ENCODE measurements at regions not wholly inside any gene's neighbourhood (a gene's known extent, or its start where the extent isn't known, plus 50 kb on each side); places are given as distances from the start of the nearest gene placed in this dataset.

DNA sequence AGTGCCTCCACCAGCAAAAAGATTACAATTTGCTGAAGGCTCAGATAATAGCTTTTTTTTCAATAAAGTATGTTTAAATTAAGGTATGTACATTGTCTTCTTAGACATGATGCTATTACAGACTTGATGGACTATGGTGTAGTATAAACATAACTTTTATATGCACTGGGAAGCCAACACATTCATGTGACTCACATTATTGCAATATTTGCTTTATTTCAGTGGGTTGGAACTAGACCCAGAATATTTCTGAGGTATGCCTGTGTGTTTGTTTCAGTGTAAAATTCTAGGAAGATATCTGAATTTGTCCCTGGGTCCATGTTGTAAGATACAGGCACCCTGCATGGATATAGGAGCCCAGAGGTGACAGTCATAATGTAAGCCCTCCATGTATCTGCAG is 120.0 kb upstream of the BDNF start:
- ChIA-PET RAD21 (ENCODE audit: unreplicated experiment) (no interaction called here), POLR2A (no interaction called here), CTCF (no interaction called here), SMC1A (ENCODE audit: uncharacterized antibody, unreplicated experiment) (no interaction called here)
- DNase-seq (ENCODE audit: low read depth, low spot score): no peak
- Histone ChIP-seq H3K4me1 (ENCODE audit: control insufficient read depth, insufficient read depth, low read length) (no peaks in the 10 kb centered on the region), H4K20me1 (ENCODE audit: control insufficient read depth, insufficient read depth) (no peaks in the 10 kb centered on the region), H3K79me2 (ENCODE audit: control insufficient read depth, insufficient read depth, low read length) (no peaks in the 10 kb centered on the region), H3K27ac (ENCODE audit: control insufficient read depth, insufficient read depth) (no peak overlapping the region), H3K27me3 (replicated peaks in 1 of 2; ENCODE audit: control insufficient read depth in 2 of 2, insufficient read depth in 2 of 2, low read length in 1 of 2) (no peaks in the 10 kb centered on the region), H3K9me3 (replicated peaks; ENCODE audit: control insufficient read depth, insufficient read depth, low read length) (no peaks in the 10 kb centered on the region), H2AFZ (ENCODE audit: control insufficient read depth, low read depth, low read length) (no peak overlapping the region), H3K4me2 (ENCODE audit: control insufficient read depth, insufficient read depth) (no peak overlapping the region), H3K4me3 (no peak overlapping the region), H3K9ac (ENCODE audit: control insufficient read depth, insufficient read depth, low read length) (no peak overlapping the region), H3K36me3 (ENCODE audit: control insufficient read depth in 2 of 2, insufficient read depth in 2 of 2, low read length in 1 of 2) (no peaks in the 10 kb centered on the region)
- BruUV-seq (replicated peaks): no TSS peak
- ATAC-seq: no peak
- intact Hi-C loops (cut with micrococcal nuclease; ENCODE audit: unreplicated experiment) (no loop called here), in situ Hi-C loops (cut with MboI) (no loop called here)
- no peak for TF ChIP-seq PAX8 (IDR thresholded peaks at IDR 0.05)
- TF ChIP-seq DPF2 (IDR thresholded peaks at IDR 0.05): no peak
- no peak for TF ChIP-seq STAT1 (conservative IDR thresholded peaks at IDR 0.05)
- no peak for TF ChIP-seq BHLHE40 (IDR thresholded peaks at IDR 0.05; ENCODE audit: borderline replicate concordance in 1 of 2, low read depth in 2 of 2, low read length in 1 of 2)
- TF ChIP-seq, protein P1, sequence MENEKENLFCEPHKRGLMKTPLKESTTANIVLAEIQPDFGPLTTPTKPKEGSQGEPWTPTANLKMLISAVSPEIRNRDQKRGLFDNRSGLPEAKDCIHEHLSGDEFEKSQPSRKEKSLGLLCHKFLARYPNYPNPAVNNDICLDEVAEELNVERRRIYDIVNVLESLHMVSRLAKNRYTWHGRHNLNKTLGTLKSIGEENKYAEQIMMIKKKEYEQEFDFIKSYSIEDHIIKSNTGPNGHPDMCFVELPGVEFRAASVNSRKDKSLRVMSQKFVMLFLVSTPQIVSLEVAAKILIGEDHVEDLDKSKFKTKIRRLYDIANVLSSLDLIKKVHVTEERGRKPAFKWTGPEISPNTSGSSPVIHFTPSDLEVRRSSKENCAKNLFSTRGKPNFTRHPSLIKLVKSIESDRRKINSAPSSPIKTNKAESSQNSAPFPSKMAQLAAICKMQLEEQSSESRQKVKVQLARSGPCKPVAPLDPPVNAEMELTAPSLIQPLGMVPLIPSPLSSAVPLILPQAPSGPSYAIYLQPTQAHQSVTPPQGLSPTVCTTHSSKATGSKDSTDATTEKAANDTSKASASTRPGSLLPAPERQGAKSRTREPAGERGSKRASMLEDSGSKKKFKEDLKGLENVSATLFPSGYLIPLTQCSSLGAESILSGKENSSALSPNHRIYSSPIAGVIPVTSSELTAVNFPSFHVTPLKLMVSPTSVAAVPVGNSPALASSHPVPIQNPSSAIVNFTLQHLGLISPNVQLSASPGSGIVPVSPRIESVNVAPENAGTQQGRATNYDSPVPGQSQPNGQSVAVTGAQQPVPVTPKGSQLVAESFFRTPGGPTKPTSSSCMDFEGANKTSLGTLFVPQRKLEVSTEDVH (IDR thresholded peaks at IDR 0.05; ENCODE audit: low read depth, partially characterized antibody): no peak
- TF ChIP-seq SPI1 (IDR thresholded peaks at IDR 0.05; ENCODE audit: borderline replicate concordance, insufficient read depth, low read depth, low read length): no peak
- no peak for TF ChIP-seq CBFB (IDR thresholded peaks at IDR 0.05; ENCODE audit: low read depth)
- TF ChIP-seq RUNX3 (IDR thresholded peaks at IDR 0.05; ENCODE audit: low read length): no peak
- TF ChIP-seq NFIC (IDR thresholded peaks at IDR 0.05; ENCODE audit: low read depth, low read length): no peak
- no peak for FAIRE-seq
